ENCODE measurements at regions not wholly inside any gene's neighbourhood (a gene's known extent, or its start where the extent isn't known, plus 50 kb on each side); places are given as distances from the start of the nearest gene placed in this dataset.

- TF ChIP-seq, protein P1, sequence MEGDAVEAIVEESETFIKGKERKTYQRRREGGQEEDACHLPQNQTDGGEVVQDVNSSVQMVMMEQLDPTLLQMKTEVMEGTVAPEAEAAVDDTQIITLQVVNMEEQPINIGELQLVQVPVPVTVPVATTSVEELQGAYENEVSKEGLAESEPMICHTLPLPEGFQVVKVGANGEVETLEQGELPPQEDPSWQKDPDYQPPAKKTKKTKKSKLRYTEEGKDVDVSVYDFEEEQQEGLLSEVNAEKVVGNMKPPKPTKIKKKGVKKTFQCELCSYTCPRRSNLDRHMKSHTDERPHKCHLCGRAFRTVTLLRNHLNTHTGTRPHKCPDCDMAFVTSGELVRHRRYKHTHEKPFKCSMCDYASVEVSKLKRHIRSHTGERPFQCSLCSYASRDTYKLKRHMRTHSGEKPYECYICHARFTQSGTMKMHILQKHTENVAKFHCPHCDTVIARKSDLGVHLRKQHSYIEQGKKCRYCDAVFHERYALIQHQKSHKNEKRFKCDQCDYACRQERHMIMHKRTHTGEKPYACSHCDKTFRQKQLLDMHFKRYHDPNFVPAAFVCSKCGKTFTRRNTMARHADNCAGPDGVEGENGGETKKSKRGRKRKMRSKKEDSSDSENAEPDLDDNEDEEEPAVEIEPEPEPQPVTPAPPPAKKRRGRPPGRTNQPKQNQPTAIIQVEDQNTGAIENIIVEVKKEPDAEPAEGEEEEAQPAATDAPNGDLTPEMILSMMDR (IDR thresholded peaks at IDR 0.05): no peak
- TF ChIP-seq POLR2AphosphoS5 (IDR thresholded peaks at IDR 0.05; ENCODE audit: insufficient read depth in 1 of 2, low read depth in 1 of 2) (no peak), POLR2A (IDR thresholded peaks at IDR 0.05) (no peak)
Observed at GRCh38 chr14:45650754-45651153, 397.8 kb upstream of the MIS18BP1 start.
